GM19455 (cell line): ENCODE measurements at regions not wholly inside any gene's neighbourhood (a gene's known extent, or its start where the extent isn't known, plus 50 kb on each side); places are given as distances from the start of the nearest gene placed in this dataset.

Experiments
- ATAC-seq: cut with Tn5 transposase; IDR thresholded peaks from one replicate; pipeline ENCODE4 v1.9.1; 2021; ENCODE audit not compliant: unreplicated experiment

DNA sequence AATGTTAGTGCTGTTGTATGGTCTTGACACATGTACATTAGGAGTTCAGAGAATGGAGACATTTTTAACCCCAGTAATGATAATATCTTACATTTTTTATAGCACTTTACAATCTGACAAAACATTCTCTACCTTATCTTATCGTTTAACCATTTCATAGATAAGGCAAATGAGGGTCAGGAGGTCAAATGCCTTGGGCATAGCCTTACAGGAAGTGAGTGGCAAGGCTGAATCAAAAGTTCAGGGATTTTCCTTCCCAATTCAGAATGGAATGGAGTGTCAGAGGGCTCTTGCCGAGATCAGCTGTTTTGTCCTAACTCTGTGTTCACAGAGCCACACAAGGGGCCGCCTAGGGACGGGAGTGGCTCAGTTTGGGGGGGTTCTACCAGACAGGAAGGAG lies 57.6 kb upstream of the AK4 start:
- ATAC-seq, result no peak

DNA sequence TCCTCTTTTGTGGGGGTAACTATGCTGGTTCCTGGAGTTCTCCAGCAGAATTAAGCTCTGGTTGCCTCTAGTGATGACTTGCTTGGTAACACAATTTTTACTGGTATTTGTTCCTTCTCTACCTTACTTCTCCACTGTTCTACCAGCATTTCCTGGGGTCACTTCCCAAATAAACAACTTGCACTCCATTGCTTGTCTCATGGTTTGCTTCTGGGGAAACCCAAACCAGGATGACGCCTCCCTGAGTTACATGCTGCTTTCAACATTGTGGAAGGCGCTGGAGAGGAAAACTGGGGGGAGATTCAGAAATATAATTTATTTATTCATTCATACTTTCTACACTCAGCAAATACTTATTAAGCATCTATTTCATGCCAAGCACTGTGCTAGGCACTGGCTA lies 55.3 kb upstream of the AK4 start:
- ATAC-seq, result no peak

DNA sequence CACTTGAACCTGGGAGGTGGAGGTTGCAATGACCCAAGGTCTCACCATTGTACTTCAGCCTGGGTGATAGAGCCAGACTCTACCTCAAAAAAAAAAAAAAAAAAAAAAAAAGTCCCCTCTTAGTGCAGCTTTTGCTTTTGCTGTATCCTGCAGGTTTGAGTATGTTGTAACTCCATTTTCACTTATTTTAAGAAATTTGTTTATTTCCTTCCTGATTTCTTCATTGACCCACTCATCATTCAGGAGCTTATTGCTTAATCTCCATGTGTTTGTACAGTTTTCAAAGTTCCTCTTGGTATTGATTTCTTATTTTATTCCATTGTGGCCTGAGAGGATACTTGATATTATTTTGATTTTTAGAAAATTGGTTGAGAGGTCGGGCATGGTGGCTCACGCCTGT lies 50.9 kb upstream of the AK4 start:
- ATAC-seq, result no peak
